D341Med (cell line): ENCODE measurements at regions not wholly inside any gene's neighbourhood (a gene's known extent, or its start where the extent isn't known, plus 50 kb on each side); places are given as distances from the start of the nearest gene placed in this dataset.
A peak's percentile ranks its signal among the peaks of the same experiment; 100 is the strongest.

Experiments
- DNase-seq: peaks from one replicate; pipeline ENCODE4 v3.0.0; 2012; ENCODE audit warnings: low spot score

DNA sequence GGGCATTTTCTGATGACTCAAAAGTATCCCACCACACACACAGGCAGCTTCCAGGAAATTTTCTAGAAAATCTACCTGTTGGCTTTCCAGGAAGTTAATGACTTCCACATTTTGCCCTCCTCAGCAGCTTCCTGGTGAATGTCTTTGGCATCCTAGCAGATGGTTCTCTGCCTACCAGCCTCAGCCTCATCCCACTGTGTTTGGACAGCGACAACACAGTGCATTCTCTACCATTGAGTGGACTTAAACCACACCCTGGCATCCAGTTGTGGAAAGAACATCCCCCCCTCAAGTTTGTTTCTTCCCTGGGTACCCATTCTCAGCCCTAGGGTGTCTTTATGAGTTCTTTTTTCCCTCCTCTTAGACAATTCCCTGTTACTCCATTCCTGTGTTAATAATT lies 50.8 kb upstream of the GADL1 start:
- no peak for DNase-seq

DNA sequence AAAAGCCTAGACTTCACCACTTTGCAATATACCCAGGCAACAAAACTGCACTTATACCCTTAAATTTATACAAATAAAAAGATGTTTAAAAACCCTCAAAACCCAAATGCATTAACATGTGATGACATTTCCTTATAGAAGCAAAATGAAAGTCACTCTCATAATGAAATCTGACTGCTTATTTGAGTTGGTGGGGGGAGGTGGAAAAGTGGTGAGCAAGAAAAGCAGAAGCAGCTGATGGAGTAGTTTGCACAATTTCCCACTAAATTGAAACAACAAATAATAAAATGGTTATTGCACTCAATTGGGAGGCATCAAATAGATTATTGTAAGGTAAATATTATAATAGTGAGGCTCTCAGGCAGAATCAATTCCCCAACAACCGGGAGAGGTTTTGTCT lies 54.0 kb upstream of the GADL1 start:
- no peak for DNase-seq

DNA sequence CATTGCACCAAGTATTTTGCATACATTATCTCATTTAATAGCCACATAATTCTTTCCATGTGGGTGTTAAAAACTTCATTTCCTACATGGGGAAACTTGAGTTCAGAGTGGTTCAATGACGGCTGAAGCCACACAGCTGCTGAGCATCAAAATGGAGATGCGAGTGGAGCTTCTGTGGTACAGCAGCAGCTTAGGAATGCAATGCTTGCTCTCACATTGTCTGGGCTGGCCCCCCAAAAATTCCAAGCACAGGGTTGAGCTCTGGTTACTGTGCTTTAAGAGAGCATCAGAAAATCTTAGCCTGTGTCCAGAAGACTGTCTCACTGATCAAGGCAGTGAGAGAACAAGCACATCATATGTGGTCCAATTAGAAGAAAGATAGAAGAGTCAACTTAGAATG lies 57.4 kb upstream of the GADL1 start:
- no peak for DNase-seq

DNA sequence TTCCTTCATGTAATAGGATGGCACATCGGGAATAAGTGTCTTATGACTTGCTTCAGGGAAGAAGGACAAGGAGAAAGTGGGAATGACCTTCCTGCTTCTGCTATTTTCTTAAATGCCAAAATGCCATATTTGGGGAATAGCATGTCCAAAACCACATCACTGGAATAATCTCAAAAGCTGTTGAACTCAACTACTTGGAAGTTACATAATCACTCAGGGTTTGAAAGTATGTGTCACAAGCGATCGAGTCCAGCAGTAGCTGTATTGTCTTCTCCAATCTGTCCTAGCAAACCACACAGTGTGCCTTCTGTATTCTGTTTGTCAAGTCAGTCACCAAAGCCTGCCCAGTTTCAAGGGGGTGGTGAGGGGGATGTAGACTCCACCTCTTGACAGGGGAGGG lies 58.3 kb upstream of the GADL1 start:
- no peak for DNase-seq

DNA sequence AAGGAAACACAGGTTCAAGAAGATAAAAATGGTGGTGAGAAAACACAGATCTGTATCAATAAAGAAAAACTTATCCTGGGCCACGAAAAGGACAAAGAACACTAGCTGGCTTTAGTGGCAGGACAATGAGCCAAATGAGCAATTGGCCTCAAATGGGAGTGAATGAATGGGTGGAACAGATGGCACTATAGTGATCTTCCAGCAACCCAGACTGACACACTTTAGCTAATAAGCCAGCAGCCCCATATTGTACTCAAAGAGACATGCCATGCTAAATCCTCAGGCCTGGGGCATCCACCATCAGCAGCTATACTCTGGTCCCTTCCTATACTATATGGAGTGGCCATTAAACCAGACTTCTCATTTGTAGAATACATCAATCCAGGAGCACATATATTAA lies 60.0 kb upstream of the GADL1 start:
- no peak for DNase-seq

DNA sequence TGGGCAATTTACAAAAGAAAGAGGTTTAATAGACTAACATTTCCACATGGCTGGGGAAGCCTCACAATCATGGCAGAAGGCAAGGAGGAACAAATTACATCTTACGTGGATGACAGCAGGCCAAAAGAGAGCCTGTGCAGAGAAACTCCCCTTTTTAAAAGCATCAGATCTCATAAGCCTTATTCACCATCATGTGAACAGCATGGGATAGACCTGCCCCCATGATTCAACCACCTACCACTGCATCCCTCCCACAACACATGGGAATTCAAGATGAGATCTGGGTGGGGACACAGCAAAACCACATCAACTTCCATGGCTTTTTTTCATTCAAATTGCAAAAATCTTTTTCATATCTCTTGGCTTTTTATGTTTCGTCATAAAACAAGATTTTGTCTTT lies 67.6 kb upstream of the GADL1 start:
- no peak for DNase-seq

DNA sequence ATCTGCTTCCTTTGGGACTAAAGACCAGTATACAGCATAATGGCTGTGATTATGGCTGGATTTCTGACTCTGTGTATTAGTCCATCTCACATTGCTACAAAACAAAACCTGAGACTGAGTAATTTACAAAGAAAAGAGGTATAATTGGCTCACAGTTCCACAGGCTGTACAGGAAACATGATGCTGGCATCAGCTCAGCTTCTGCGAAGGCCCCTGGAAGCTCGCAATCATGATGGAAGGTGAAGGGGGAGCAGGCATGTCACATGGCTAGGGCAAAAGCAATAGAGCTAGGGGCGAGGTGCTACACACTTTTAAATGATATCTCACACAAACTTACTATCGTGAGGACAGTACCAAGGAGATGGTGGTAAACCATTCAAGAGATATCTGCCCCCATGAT lies 68.0 kb upstream of the GADL1 start:
- DNase-seq = no peak

DNA sequence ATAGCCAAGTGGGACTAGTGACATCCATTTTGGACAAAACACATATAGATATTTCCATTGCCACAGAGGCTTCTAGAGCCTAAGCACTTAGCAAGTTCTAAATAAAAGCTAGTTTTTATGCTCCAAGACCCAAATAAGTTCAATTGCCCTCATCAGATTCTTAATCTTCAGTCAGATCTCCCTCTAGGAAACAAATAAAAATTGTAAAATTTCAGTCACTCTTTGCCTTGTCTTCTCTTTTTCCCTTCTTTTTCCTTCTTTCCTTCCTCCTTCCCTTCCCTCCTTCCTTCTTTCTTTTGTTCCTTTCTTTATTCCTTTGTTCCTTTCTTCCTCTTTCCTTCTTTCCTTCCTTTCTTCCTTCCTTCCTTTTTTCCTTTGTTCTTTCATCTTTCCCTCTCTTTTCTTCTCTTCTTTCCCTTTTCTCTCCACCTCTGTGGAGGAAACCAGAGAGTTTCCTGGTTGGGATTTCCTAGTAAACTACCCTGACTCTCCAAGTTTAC lies 68.8 kb upstream of the GADL1 start:
- no peak for DNase-seq

DNA sequence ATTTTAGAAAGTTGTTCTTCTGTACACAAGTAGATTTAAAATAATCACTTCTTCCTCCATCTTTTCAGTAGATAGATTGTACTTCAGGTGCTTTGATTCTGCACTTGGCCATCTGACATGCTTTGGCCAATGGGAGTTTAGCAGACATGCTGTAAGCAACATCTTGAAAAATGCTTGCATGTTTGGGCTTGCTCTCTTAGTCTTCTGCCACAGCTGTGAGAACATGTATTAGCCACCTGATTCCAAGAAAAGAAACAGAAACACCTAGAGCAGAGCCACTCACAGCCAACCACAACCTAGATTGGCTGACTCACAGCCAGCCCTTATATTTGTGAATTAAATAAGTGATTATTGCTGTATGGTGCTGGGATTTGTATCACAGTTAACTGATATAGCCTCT lies 70.2 kb upstream of the GADL1 start:
- DNase-seq = no peak

DNA sequence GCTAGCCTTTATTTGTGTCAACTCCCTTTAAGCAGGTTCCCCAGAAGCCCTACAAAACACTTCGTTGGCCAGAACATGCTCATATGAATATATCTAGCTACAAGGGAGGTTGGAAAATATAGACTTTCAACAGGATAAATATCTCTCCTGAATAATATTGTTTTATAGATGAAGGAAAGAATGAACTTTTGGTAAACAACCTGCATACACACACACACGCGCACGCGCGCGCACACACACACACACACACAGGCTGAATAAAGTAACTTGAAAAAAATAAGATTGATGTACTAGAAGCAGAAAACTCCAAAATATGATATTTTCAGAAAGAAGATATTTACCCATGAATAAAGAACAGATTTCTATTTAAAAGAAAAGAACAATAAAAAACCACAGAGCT lies 72.4 kb upstream of the GADL1 start:
- no peak for DNase-seq

DNA sequence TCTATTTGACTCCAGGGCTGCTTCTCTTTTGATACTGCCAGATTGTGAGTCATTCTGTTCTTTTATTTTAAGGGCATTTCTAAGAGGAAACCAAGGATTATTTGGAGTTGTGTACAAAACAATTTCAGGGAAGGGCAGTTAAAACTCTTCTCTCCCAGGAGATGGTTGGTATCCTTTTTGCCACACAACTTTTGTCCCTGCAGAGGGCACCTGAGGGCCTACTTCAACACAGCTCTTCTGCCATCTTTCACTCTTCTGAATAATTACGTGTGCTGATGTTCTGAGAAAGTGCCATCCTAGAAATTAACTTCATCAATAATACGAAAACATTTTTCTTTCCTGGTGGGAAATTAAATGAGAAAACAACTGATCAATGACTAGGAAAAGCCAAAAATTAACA lies 75.7 kb upstream of the GADL1 start:
- peak; percentile 25 for DNase-seq

DNA sequence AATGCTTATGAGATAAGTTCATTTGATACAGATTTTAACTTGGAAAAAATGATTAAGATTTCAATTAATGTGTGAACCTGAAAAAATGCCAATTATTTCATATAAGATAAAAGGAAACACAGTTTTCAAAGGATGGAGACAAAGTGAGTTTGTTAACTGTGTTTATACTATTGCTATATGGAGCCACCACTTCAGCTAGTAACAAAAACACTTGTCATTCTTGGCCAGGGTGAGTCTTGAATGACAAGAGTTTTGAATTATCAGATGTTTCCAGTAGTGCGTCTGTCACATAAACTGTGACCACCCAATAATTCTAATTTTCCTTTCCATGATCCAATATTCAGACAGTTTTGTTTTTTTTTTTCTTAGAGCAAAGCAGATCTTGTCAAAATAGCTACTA lies 78.0 kb upstream of the GADL1 start:
- DNase-seq = no peak

DNA sequence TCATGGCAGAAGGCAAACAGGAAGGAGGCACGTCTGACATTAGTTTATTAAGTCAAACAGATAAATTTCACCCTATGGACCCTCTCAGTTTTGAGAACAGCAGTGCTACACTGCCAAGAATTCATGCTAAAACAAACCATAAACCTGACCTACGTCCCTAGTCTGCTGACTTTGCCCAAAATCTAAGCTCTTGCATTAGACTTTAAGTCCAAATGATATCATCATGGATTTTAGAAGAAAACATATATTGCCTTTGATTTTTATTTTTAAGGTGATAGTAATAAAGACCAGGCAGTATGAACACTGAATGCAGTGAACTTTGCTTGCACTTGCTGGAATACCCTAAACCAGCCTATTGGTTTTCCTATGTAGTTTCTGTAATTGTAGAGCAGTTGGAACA lies 79.6 kb upstream of the GADL1 start:
- no peak for DNase-seq

DNA sequence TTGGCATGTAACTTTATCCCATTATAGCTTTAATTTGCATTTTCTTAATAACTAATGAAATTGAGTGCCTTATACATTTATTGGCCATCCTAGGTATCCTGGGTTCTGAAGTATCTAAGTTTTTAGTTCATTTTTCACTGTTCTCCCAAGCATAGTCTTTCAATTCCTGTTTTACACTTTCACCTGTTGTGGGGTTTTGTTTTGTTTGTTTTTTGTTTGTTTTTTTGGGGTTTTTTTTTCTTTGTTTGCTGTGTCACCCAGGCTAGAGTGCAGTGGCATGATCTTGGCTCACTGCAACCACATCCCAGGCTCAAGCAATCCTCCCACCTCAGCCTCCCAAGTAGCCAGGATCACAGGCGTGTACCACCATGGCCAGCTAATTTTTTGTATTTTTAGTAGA lies 83.1 kb upstream of the GADL1 start:
- no peak for DNase-seq

DNA sequence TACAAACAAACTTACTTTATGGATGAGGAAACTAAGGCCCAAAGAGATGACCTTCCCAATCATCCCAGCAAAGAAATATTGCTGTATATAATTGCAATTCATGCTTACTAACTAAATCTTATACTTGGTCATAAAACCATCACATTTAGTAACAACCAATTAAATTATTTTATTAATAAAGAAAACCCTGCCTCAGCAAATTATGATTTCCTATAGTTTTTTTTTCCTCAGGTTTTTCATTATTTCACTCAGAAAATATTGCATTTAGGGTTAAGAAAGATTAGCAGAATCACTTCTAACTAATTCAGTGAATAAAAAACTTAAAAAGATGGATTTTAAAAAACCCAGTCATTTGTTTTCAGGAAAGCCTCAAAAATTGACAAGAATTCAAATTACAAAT lies 86.5 kb upstream of the GADL1 start:
- no peak for DNase-seq

DNA sequence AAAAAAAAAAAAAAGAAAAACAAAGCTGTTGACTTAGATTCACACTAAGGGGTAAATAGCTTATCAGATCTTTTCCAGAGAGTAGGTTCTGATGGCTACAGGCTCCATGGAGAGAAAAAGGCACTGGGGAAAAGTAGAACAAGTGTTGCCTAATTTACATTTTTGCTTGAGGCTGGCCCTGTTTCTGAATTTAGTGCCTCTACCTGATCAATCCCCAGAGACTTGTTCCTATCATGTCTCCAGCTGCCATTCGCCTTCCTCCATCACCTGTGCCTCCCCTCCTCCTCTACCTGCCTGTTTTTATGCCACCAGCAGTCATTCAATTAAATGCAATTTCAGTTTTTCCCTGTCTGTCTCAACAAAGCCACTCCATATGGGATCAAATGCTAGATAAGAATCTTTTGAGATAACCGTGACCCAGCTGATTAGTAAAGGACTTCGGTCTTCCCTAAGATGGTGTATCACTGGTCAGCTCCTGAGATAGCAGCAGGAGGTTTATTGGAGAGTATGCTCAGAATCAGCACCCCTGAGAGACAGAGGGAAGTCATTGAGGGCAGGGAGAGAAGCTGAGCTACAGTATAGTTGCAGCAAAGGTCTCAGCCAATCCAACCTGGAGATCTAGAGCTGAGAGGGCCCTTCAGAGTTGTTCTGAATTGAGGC lies 88.1 kb upstream of the GADL1 start:
- DNase-seq = no peak

DNA sequence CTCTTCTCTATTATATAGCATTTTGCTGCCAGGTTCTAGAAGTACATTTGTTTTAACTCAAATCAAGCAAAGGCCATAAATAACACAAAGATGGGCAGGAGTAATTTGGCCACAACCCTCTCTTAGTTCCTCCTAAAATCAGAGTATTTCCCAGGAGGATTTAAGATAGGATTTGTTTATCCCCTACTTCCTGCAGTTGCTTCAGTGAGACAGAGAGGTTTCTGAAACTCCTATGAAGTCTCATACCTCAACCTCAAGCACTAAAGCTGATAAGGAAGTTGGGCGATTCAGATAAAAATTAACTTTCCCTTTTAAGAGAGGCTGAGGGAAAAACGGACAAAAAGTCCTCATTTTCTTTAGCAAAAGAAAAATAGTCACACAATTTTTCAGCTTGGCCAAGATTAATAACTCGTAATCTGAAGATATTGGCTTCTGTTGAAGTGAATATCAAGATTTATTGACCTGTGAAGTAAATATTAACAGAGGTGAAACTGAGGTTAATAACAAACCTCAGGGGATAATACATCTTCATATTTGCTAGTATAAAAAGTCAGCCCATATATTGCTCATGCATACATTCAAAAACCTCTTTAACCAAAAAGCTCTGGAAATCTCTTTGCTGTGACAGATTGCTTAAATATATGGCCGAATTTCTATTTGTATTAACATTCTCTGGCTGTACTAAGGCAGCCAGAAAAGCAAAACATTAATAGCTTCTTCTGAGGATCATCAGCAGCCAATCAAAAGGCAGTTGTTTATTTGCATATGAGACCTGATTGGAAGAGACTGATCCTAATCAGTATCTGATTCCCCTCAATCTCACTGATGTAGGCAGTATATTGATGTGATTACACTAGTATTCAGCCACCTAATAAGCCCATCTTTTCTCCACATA lies 90.6 kb upstream of the GADL1 start:
- DNase-seq = no peak

DNA sequence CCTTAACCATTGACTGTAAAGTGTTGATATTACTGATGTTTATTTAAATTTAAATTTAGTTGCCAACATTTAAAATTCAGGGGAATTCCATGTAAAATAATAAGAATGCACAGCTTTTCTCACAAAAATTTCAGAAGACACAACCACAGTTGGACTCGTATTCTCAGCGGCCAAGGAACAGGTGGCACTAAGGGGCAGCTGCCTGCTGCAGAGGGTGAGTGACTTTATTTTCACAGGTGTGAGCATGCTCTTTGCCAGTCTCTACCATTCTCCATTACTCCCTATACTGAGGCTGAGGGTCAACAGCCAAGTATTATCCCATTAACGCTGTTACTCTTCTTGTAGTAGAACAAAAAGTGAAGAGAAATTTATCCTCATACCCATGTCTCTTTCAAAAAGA lies 92.1 kb upstream of the GADL1 start:
- no peak for DNase-seq

DNA sequence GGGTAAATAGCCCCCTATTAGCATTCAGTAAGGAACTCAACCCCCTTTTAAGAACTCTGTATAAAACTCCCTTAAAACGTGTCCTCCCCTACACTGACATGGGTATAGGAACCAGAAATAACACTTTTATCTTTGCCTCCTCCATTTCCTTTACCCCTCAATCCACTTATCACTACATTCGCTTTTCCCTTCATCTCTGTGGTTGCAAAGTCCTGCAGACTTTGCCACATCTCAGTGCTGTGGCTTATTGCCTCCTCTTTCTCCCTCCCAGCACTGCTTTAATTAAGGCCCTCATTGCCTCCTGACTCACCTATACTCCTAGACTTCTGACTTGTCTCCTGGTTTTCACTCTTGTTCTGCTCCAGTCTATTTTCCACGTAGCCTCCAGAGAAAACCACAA lies 94.3 kb upstream of the GADL1 start:
- DNase-seq = no peak

DNA sequence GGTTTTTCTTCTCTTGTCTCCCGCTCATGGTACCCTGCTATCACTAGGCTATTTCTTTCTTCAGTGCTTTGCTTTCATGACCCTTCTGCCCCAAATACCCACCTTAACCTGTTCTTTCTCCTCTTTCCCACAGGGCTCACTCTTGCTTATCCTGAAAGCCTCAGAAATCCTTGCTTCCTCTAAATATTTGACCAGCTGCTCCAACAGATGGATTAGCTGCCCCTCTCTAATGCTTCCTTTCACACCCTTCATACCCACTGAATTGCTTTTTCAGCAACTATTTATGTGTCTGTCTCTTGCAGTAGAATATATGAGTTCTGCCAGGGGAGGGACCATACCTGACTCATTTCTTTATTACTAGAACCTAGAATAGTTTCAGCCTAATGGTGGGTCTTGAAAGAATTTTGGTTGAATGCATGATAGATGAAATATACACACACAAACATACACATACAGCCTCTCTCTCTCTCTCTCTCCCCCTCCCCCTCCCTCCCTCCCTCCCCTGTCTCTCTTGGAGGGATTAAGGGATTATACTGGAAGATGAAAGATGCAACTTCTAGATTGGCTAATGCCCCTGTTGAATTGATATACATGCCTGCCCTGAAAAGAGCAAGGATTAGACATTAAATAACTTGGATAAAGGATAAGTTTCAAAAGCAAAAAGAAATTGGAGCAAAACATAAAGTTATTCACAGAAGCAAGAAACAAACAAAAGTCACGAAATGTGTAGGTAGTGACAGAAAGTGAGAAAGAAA lies 95.0 kb upstream of the GADL1 start:
- peak; percentile 25 for DNase-seq

DNA sequence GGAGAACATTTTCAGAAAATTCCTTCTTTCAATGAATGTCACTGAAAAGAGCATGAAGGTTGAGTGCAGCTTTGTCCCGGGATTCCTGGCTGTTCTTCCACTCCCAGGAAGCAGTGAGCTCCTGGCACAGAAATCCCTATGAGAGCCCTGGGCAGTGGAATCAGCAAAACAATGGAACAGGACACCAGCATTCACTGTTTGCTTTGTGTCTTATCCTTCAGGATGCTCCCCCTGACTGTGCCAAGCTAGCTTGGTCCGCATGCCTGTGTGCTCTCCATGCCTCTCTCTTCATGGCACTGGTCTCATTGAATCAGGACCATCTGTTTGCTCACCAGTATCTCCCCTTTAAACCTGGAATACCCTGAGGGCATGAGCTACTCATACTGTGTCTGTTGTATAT lies 102.0 kb upstream of the GADL1 start:
- DNase-seq = no peak

DNA sequence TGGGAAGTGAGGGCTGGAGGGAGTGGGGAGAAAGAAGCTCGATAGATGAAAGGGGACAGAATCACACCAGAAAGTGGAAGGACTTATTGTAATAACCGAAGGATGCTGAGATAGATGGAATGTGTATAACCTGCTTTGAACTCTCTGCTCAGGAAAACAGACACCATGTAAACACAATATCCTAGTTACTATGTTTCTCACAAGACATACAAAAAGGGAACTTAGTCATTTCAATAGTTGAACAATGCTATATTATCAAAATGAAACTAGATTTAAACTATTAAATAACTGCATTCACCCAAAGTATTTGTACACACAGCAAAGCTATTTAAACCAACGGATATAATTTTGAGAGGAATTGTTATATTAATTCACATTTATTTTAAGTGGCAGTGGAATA lies 108.3 kb upstream of the GADL1 start:
- DNase-seq = no peak
